ENCODE measurements at regions not wholly inside any gene's neighbourhood (a gene's known extent, or its start where the extent isn't known, plus 50 kb on each side); places are given as distances from the start of the nearest gene placed in this dataset.

- TF ChIP-seq CTCF (IDR thresholded peaks at IDR 0.05) = no peak
- no peak for TF ChIP-seq ZBTB21 (CRISPR knock-in tag; IDR thresholded peaks at IDR 0.05; ENCODE audit: borderline replicate concordance)
- no peak for TF ChIP-seq SP1 (CRISPR knock-in tag; conservative IDR thresholded peaks at IDR 0.05)
- TF ChIP-seq NR2C2 (CRISPR knock-in tag; IDR thresholded peaks at IDR 0.05) = no peak
- no peak for TF ChIP-seq HMGXB4 (CRISPR knock-in tag; IDR thresholded peaks at IDR 0.05)
- no peak for TF ChIP-seq ATF3 (CRISPR knock-in tag; conservative IDR thresholded peaks at IDR 0.05)
- TF ChIP-seq USF2 (CRISPR knock-in tag; IDR thresholded peaks at IDR 0.05) = no peak
Measured at GRCh38 chr3:180531303-180532278, 70.4 kb upstream of the TTC14 start.

All from WTC11 (cell line).